ENCODE measurements at regions not wholly inside any gene's neighbourhood (a gene's known extent, or its start where the extent isn't known, plus 50 kb on each side); places are given as distances from the start of the nearest gene placed in this dataset.
"Not testable (repeated sequence)": the region's sequence is repeated elsewhere in the genome, so short reads cannot be mapped to it uniquely, and the experiment has no call there.

DNA sequence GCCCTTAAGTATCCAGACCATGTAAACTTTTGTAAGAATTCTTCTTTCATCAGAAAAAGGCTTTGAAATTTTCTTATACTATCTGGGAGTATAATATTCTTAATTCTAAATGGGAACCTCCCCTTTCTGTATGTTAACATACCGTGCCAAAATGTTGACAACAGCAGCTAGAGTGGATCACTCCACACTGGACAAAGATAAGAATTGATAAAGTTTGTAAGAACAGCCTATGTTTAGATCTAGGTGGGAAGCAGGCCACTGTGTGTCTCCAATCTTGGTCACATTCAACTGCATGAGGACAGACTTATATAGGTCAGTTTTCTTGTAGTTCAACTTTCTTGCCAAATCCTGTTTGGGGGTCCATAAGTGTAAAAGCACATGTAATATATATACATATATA is 235.7 kb downstream of the RPIA start:
- no peak overlapping the region for H3K4me3 ChIP-seq (ENCODE audit: control insufficient read depth, low read depth, low read length)
- DNase-seq (ENCODE audit: low read depth): no peak
- TF ChIP-seq, protein P1, sequence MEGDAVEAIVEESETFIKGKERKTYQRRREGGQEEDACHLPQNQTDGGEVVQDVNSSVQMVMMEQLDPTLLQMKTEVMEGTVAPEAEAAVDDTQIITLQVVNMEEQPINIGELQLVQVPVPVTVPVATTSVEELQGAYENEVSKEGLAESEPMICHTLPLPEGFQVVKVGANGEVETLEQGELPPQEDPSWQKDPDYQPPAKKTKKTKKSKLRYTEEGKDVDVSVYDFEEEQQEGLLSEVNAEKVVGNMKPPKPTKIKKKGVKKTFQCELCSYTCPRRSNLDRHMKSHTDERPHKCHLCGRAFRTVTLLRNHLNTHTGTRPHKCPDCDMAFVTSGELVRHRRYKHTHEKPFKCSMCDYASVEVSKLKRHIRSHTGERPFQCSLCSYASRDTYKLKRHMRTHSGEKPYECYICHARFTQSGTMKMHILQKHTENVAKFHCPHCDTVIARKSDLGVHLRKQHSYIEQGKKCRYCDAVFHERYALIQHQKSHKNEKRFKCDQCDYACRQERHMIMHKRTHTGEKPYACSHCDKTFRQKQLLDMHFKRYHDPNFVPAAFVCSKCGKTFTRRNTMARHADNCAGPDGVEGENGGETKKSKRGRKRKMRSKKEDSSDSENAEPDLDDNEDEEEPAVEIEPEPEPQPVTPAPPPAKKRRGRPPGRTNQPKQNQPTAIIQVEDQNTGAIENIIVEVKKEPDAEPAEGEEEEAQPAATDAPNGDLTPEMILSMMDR (IDR thresholded peaks at IDR 0.05; ENCODE audit: control insufficient read depth, insufficient read depth, low read depth, low read length, missing control alignments): no peak

- no peak overlapping the region for H3K4me3 ChIP-seq (ENCODE audit: control insufficient read depth, low read depth, low read length)
- TF ChIP-seq, protein P1 (IDR thresholded peaks at IDR 0.05; ENCODE audit: control insufficient read depth, insufficient read depth, low read depth, low read length, missing control alignments): no peak
- DNase-seq (ENCODE audit: low read depth): no peak
These were observed 239.2 kb downstream of the RPIA start for GRCh38 chr2:88930659-88931058.

DNA sequence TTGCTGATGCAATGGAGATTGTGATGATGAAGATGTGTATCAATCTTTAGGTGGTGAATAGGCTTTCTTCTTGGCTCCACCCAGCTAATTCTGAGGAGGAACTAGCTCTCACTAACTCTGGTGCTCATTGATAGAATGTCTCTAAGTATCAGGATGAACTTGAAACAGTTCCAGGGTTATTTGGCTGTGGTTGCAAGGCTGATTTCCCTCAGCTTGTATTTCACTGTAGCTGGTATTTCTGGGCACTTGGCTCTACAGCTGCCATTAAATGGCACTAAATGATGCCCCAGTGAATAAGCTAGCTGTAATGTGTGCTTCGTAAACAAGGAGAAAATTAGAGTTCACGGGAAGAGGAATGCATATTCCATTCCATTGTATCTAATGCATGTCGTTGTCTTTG is 241.2 kb downstream of the RPIA start:
- TF ChIP-seq, protein P1 (IDR thresholded peaks at IDR 0.05; ENCODE audit: control insufficient read depth, insufficient read depth, low read depth, low read length, missing control alignments): no peak
- no peak for DNase-seq (ENCODE audit: low read depth)
- no peak overlapping the region for H3K4me3 ChIP-seq (ENCODE audit: control insufficient read depth, low read depth, low read length)

DNA sequence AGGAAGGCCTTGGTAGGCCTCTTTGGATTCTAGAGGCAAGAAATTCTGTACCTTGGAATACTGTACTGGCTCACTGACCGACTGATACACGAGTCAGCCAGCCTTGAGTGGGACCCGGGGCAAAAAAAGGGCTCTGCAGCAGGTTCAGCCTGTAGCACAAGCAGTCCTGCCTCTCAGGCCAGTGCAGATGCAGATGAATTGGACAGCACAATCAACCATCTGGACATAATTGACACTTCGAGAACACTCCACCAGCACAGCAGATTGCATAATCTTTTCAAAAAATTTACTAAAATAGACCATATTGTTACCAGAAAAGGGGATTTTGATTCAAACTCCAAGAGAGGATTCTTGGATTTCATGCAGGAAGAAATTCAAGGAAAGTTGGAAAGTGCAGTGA is 241.6 kb downstream of the RPIA start:
- no peak for DNase-seq (ENCODE audit: low read depth)
- TF ChIP-seq, protein P1 (IDR thresholded peaks at IDR 0.05; ENCODE audit: control insufficient read depth, insufficient read depth, low read depth, low read length, missing control alignments): no peak
- H3K4me3 ChIP-seq (ENCODE audit: control insufficient read depth, low read depth, low read length): no peak overlapping the region

- no peak for DNase-seq (ENCODE audit: low read depth)
- TF ChIP-seq, protein P1 (IDR thresholded peaks at IDR 0.05; ENCODE audit: control insufficient read depth, insufficient read depth, low read depth, low read length, missing control alignments): no peak
- H3K4me3 ChIP-seq (ENCODE audit: control insufficient read depth, low read depth, low read length): no peak overlapping the region
These were observed 242.5 kb downstream of the RPIA start for GRCh38 chr2:88933980-88934379.

DNA sequence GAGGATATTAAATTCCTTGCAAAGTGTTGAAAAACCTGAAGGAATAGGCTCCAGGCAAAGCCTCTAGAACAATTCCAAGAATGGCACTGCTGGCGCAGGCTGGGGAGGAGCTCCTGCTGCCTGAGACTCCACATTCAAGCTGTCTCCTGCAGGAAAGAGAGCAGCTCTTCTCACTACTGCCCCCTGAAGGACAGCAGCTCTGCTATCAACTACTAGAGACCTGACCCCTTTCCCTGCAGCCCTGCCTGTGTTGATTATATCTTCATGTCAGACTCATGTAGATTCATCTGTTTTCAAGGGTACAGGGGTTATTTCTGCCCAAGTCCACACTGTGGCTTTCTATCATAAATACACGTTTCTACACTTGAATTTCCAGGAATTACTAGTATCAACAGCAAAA is 249.7 kb downstream of the RPIA start:
- not testable (repeated sequence) for H3K4me3 ChIP-seq (ENCODE audit: control insufficient read depth, low read depth, low read length); DNase-seq (ENCODE audit: low read depth)
- TF ChIP-seq, protein P1 (IDR thresholded peaks at IDR 0.05; ENCODE audit: control insufficient read depth, insufficient read depth, low read depth, low read length, missing control alignments): peak; percentile 40

- TF ChIP-seq, protein P1 (IDR thresholded peaks at IDR 0.05; ENCODE audit: control insufficient read depth, insufficient read depth, low read depth, low read length, missing control alignments): no peak
- no peak for DNase-seq (ENCODE audit: low read depth)
These were observed 251.3 kb downstream of the RPIA start for GRCh38 chr2:88942798-88943197.

More at GRCh38 chr2:88942798-88943197, 251.3 kb downstream of the RPIA start:
- H3K4me3 ChIP-seq (ENCODE audit: control insufficient read depth, low read depth, low read length): no peak overlapping the region

Data from AG09309 (cell line).